HepG2 (cell line): ENCODE measurements at regions not wholly inside any gene's neighbourhood (a gene's known extent, or its start where the extent isn't known, plus 50 kb on each side); places are given as distances from the start of the nearest gene placed in this dataset.
A peak's percentile ranks its signal among the peaks of the same experiment; 100 is the strongest.

Experiments used
- AGO1 ChIP-seq: fragments of 200-400 bp; formaldehyde crosslinking; IDR thresholded peaks from 2 replicates; pipeline ENCODE4 v1.6.1; 2017; ENCODE audit warnings: mild to moderate bottlenecking, low read depth, low read length, moderate library complexity; ENCODE audit not compliant: poor library complexity, severe bottlenecking
- CHCHD3 ChIP-seq: sonication (generic); formaldehyde crosslinking; IDR thresholded peaks from 2 replicates; pipeline ENCODE4 v1.8.0; 2022; ENCODE audit warnings: mild to moderate bottlenecking, missing genetic modification reagents, moderate library complexity
- ELF4 ChIP-seq: sonication (generic); formaldehyde crosslinking; IDR thresholded peaks from 2 replicates; pipeline ENCODE4 v1.5.0; 2020; ENCODE audit warnings: missing genetic modification reagents, mild to moderate bottlenecking, moderate library complexity, borderline replicate concordance
- ERF ChIP-seq: IDR thresholded peaks from 2 replicates; pipeline ENCODE4 v1.6.1; 2018; ENCODE audit warnings: missing biosample characterization, missing genetic modification reagents
- GFI1 ChIP-seq: sonication (generic); formaldehyde crosslinking; IDR thresholded peaks from 2 replicates; pipeline ENCODE4 v1.5.0; 2020; ENCODE audit warnings: missing genetic modification reagents, mild to moderate bottlenecking, borderline replicate concordance
- GTF3A ChIP-seq: sonication (generic); formaldehyde crosslinking; conservative IDR thresholded peaks from 2 replicates; pipeline ENCODE4 v1.4.0; 2020; ENCODE audit warnings: mild to moderate bottlenecking, missing genetic modification reagents
- HNF1A ChIP-seq, 2 experiments: sonication (generic) in 1 of 2; formaldehyde crosslinking in 1 of 2; IDR thresholded peaks; 2 replicates each; pipeline versions ENCODE4 v1.4.0 to v1.6.1; 2016 to 2020; ENCODE audit warnings: borderline replicate concordance in 1 of 2, low read depth in 1 of 2, mild to moderate bottlenecking in 1 of 2, missing genetic modification reagents in 1 of 2
- ISL2 ChIP-seq: sonication (generic); formaldehyde crosslinking; IDR thresholded peaks from 2 replicates; pipeline ENCODE4 v1.5.0; 2020; ENCODE audit warnings: missing genetic modification reagents
- MBNL3 ChIP-seq: fragments of 250-450 bp; sonication (Bioruptor Pico); conservative IDR thresholded peaks from 2 replicates; pipeline ENCODE4 v1.8.0; 2022; ENCODE audit warnings: mild to moderate bottlenecking, inconsistent platforms
- NR2F2 ChIP-seq: IDR thresholded peaks from 2 replicates; pipeline ENCODE4 v1.6.1; 2012; ENCODE audit warnings: low read depth, inconsistent platforms, borderline replicate concordance
- REL ChIP-seq: sonication (generic); formaldehyde crosslinking; conservative IDR thresholded peaks from 2 replicates; pipeline ENCODE4 v1.8.0; 2022; ENCODE audit warnings: mild to moderate bottlenecking, missing genetic modification reagents, moderate library complexity
- RFXAP ChIP-seq: sonication (generic); formaldehyde crosslinking; IDR thresholded peaks from 2 replicates; pipeline ENCODE4 v1.4.0; 2020; ENCODE audit warnings: missing genetic modification reagents, borderline replicate concordance
- SP5 ChIP-seq: IDR thresholded peaks from 2 replicates; pipeline ENCODE4 v1.6.1; 2016; ENCODE audit warnings: low read depth, borderline replicate concordance
- ZFP90 ChIP-seq: sonication (generic); formaldehyde crosslinking; IDR thresholded peaks from 2 replicates; pipeline ENCODE4 v1.8.0; 2022; ENCODE audit warnings: missing genetic modification reagents, mild to moderate bottlenecking, inconsistent platforms, borderline replicate concordance
- ZKSCAN8 ChIP-seq: IDR thresholded peaks from 2 replicates; pipeline ENCODE4 v1.6.1; 2016; ENCODE audit warnings: borderline replicate concordance, missing genetic modification reagents, missing compliant biosample characterization
- ZMYM3 ChIP-seq: sonication (generic); formaldehyde crosslinking; IDR thresholded peaks from 2 replicates; pipeline ENCODE4 v1.5.1; 2020; ENCODE audit warnings: mild to moderate bottlenecking, missing genetic modification reagents
- ZNF546 ChIP-seq: sonication (generic); formaldehyde crosslinking; conservative IDR thresholded peaks from 2 replicates; pipeline ENCODE4 v1.8.1; 2023; ENCODE audit warnings: mild to moderate bottlenecking, missing genetic modification reagents
- ZNF549 ChIP-seq: sonication (generic); formaldehyde crosslinking; IDR thresholded peaks from 2 replicates; pipeline ENCODE4 v1.5.0; 2020; ENCODE audit warnings: missing genetic modification reagents
- ZNF589 ChIP-seq: sonication (generic); formaldehyde crosslinking; conservative IDR thresholded peaks from 2 replicates; pipeline ENCODE4 v1.8.0; 2022; ENCODE audit warnings: mild to moderate bottlenecking, moderate library complexity, missing genetic modification reagents
- ZNF768 ChIP-seq: sonication (generic); formaldehyde crosslinking; IDR thresholded peaks from 2 replicates; pipeline ENCODE4 v1.4.0; 2020; ENCODE audit warnings: missing genetic modification reagents
- ZSCAN20 ChIP-seq: sonication (generic); formaldehyde crosslinking; IDR thresholded peaks from 2 replicates; pipeline ENCODE4 v1.4.0; 2020; ENCODE audit warnings: missing genetic modification reagents, mild to moderate bottlenecking, borderline replicate concordance
- TF ChIP-seq, protein P1 (sequence below): IDR thresholded peaks from 2 replicates; pipeline ENCODE4 v1.6.1; 2016; ENCODE audit warnings: missing genetic modification reagents, missing compliant biosample characterization
- TF ChIP-seq, protein P2 (sequence below): sonication (generic); formaldehyde crosslinking; IDR thresholded peaks from 2 replicates; pipeline ENCODE4 v1.4.0; 2020; ENCODE audit warnings: missing genetic modification reagents, borderline replicate concordance

DNA sequence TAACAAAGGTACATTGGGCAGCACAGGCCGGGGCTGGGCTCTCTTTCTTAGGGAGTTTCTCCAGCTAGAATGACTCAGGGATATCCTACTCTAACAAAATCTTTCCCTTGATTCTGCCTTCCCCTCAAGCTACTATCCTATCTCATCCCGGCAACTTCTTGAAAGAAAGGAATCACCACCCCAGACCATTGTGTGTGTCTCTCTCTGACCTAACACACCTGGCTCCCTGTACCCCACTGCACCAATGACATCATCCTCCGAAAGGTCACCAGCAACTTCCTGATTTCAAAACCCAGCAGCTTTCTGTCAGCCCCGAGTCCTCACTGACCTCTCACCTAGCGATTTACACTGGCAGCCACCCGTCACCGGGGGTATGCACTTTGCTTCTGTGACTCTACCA, 72.1 kb upstream of the MAP4K4 start (continued):
- peak; percentile 63; the same call in 1 of the 2 replicates for TF ChIP-seq NR2F2
- no peak for TF ChIP-seq ZNF546
- TF ChIP-seq ERF (CRISPR knock-in tag) = peak; percentile 57; the same call in 1 of the 2 replicates
- TF ChIP-seq AGO1 = no peak
- TF ChIP-seq, protein P1, sequence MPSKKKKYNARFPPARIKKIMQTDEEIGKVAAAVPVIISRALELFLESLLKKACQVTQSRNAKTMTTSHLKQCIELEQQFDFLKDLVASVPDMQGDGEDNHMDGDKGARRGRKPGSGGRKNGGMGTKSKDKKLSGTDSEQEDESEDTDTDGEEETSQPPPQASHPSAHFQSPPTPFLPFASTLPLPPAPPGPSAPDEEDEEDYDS (CRISPR knock-in tag) = no peak
- TF ChIP-seq ZMYM3 (CRISPR knock-in tag) = 0 out of 2 replicates have a peak, but pooled peaks have one; percentile 52
- TF ChIP-seq ZFP90 = no peak
- TF ChIP-seq REL = no peak
- no peak for TF ChIP-seq ELF4 (CRISPR knock-in tag)
- TF ChIP-seq ISL2 = no peak
- no peak for TF ChIP-seq MBNL3 (CRISPR knock-in tag)
- TF ChIP-seq ZNF549 = no peak
- 0 out of 2 replicates have a peak, but pooled peaks have one; percentile 61 for TF ChIP-seq ZKSCAN8 (CRISPR knock-in tag)
- no peak for TF ChIP-seq GTF3A (CRISPR knock-in tag)
- no peak for TF ChIP-seq SP5
- TF ChIP-seq, protein P2, sequence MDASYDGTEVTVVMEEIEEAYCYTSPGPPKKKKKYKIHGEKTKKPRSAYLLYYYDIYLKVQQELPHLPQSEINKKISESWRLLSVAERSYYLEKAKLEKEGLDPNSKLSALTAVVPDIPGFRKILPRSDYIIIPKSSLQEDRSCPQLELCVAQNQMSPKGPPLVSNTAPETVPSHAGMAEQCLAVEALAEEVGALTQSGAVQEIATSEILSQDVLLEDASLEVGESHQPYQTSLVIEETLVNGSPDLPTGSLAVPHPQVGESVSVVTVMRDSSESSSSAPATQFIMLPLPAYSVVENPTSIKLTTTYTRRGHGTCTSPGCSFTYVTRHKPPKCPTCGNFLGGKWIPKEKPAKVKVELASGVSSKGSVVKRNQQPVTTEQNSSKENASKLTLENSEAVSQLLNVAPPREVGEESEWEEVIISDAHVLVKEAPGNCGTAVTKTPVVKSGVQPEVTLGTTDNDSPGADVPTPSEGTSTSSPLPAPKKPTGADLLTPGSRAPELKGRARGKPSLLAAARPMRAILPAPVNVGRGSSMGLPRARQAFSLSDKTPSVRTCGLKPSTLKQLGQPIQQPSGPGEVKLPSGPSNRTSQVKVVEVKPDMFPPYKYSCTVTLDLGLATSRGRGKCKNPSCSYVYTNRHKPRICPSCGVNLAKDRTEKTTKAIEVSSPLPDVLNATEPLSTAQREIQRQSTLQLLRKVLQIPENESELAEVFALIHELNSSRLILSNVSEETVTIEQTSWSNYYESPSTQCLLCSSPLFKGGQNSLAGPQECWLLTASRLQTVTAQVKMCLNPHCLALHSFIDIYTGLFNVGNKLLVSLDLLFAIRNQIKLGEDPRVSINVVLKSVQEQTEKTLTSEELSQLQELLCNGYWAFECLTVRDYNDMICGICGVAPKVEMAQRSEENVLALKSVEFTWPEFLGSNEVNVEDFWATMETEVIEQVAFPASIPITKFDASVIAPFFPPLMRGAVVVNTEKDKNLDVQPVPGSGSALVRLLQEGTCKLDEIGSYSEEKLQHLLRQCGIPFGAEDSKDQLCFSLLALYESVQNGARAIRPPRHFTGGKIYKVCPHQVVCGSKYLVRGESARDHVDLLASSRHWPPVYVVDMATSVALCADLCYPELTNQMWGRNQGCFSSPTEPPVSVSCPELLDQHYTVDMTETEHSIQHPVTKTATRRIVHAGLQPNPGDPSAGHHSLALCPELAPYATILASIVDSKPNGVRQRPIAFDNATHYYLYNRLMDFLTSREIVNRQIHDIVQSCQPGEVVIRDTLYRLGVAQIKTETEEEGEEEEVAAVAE (CRISPR knock-in tag) = 0 out of 2 replicates have a peak, but pooled peaks have one; percentile 36
- no peak for TF ChIP-seq GFI1 (CRISPR knock-in tag)
- no peak for TF ChIP-seq ZSCAN20
- no peak for TF ChIP-seq CHCHD3 (CRISPR knock-in tag)
- no peak for TF ChIP-seq ZNF589 (CRISPR knock-in tag)
- TF ChIP-seq RFXAP (CRISPR knock-in tag) = no peak; the same call in 1 of the 2 replicates
- TF ChIP-seq HNF1A (IDR thresholded peaks at IDR 0.05; ENCODE audit: low read depth) = no peak
- TF ChIP-seq HNF1A (CRISPR knock-in tag; IDR thresholded peaks at IDR 0.05; ENCODE audit: borderline replicate concordance) = no peak
- TF ChIP-seq ZNF768 (CRISPR knock-in tag) = no peak
